HG03521 (cell line): ENCODE measurements at regions not wholly inside any gene's neighbourhood (a gene's known extent, or its start where the extent isn't known, plus 50 kb on each side); places are given as distances from the start of the nearest gene placed in this dataset.
"Not testable (repeated sequence)": the region's sequence is repeated elsewhere in the genome, so short reads cannot be mapped to it uniquely, and the experiment has no call there.

Experiments
- ATAC-seq: cut with Tn5 transposase; IDR thresholded peaks from one replicate; pipeline ENCODE4 v1.9.1; 2021; ENCODE audit warnings: mild to moderate bottlenecking, moderate library complexity; ENCODE audit not compliant: unreplicated experiment

GRCh38 chr18:10164271-10165071 lies 250.7 kb downstream of the VAPA start:
- ATAC-seq: no peak

DNA sequence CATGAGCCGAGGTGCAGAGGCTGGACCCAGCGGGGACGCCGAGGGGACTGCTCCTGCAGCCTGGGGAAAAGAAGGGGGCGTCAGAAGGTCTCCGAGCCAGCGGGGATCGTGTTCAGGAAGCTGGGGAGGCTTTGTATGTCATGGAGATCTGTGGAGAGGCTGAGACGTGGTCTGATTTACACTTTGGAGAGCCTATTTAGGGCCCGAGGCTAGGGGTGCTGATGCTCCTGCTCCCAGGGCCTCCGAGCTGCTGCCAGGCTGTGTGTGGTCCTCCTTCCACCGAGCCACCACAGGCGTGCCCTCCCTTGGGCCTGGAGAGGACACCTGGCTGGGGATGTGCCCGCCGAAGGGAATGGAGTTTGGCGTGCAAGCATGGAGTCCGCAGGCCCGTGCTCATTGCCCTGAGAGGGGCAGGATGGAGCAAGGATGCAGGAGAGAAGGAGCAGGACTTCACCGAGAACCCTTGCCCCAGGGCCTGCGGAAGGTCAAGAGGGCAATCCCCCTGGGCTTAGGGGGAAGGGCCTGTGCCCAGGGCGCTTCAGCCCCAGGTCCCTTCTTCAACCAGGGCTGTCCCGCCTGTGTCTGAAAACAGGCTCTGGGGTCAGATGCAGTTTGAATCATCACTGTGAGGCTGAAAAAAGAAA lies 252.5 kb downstream of the VAPA start:
- no peak for ATAC-seq

- no peak for ATAC-seq
Measured at GRCh38 chr18:10167759-10168158, 253.9 kb downstream of the VAPA start.

DNA sequence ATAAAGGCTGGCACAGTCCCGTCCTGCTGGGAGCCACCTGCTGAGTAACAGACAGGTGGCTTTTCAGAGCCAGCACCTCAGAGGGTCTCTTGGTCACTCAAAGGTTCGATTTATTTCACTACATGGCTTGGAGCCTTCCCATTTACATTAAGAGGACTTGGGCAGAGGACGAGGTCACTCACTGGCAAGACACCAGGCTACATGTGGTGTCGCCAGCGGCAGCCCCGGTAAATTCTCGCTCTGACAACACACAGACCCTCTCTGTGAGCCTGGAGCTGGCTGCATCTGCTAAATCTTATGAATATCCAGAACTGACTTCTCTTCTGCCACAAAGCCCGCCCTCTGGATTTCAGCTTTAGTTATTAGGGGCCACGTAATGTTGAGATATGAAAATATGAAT lies 254.7 kb downstream of the VAPA start:
- ATAC-seq: no peak

DNA sequence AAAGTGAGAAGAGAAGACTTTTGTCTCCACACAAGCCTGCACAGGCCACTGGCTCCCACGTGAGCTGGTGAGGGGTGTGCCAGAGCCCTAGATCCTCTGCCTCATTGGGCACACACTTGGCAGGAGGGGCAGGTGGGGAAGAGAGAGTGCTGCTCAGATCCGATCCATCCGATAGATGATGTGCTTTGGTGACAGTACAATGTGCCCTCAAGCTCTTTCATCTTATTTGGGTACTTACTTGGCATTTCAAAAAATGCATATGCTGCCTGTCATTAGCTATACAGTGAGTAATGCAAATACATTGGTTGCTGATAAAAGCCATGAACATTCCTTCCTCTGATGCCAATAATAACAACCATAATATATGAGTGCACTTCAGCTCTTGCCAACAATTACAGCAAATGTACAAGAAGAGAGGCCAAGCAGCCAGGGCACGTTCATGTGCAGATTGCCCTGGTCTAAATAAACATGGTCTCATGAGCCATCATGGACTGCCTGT lies 255.3 kb downstream of the VAPA start:
- no peak for ATAC-seq

DNA sequence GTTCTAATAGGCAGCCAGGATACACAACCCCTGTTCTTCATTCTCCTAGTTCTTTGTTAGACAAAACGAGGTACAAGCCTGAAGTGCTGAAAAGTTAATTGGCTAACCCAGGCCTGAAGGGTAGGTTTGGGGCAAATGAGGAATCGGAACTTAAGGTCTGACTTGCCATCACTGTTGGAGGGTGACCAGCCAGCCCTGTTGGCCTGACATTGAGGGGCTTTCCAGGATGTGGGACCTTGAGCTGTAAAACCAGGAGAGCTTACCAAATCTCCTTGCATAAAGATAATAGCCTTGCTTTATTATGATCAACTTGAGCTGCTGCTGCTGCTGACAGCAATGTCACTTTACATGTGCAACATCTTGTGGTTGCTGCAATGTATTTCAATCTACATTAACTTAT lies 256.0 kb downstream of the VAPA start:
- no peak for ATAC-seq

GRCh38 chr18:10170375-10170774 lies 256.6 kb downstream of the VAPA start:
- no peak for ATAC-seq

GRCh38 chr18:10175333-10175732 lies 261.5 kb downstream of the VAPA start:
- not testable (repeated sequence) for ATAC-seq

GRCh38 chr18:10179326-10179725 lies 265.5 kb downstream of the VAPA start:
- not testable (repeated sequence) for ATAC-seq

GRCh38 chr18:10182009-10182624 lies 268.3 kb downstream of the VAPA start:
- ATAC-seq: no peak

GRCh38 chr18:10184776-10185175 lies 269.7 kb upstream of the APCDD1 start:
- no peak for ATAC-seq

- ATAC-seq: no peak
Measured at GRCh38 chr18:10188971-10189810, 265.2 kb upstream of the APCDD1 start.

- ATAC-seq: no peak
Measured at GRCh38 chr18:10190564-10190963, 263.9 kb upstream of the APCDD1 start.

DNA sequence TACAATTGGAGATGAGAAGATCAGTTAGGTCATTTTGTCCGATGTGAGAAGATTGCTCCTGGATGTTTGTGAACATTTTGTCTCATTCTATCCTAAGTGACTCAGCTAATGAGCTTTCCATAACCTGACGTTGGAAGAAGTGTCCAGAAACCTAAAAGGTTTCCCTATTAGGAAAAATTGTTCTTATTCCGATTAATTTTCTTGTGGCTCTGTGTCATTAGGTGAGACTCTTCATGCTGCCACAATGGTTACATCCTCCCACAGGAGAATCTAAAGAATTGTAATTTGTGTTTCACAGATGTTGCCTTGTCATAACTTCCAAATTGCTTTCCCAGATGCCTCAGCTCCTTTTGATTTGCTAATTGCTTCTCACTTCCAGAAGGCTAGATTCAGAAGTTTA lies 261.0 kb upstream of the APCDD1 start:
- ATAC-seq: no peak

GRCh38 chr18:10194592-10194991 lies 259.8 kb upstream of the APCDD1 start:
- no peak for ATAC-seq

DNA sequence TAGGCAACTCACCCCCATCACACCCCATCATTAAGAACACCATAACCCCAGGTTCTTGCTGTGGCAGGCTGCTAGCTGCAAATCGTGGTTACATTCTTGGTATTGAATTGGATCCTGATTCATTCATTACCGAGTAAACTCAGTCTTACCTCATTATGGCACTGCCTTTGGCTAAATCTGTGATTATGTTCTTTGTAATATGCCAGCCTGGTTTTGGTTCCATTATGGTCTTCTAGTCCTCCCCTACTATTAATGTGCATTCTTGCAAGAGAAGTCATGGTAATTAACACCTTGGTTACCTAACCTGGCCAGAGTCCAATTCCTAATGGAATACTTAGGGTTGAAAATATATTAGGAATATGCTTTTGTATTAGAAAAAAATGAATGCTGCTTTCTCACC lies 258.9 kb upstream of the APCDD1 start:
- no peak for ATAC-seq

GRCh38 chr18:10197097-10197496 lies 257.3 kb upstream of the APCDD1 start:
- ATAC-seq: no peak

- ATAC-seq: no peak
Measured at GRCh38 chr18:10201226-10201625, 253.2 kb upstream of the APCDD1 start.

DNA sequence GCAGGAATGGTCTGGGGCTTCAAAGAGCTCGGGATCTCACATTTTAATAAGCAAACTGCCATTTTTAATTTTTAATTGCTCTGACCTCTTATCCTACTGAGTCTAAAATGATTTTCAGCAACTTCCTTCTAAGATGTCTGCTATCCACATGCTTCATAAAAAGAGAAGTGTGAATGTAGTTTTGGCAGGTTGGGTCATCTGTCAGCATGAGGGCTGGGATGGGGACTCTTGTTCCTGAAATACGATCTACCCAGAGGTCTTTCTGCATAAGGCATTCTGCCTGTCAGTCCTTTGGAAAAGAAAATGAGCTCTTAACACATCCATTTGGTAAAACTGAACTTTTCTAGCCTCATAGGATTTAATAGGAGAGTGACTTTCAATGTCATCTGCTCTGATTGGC lies 252.8 kb upstream of the APCDD1 start:
- ATAC-seq: no peak

- no peak for ATAC-seq
Measured at GRCh38 chr18:10202845-10203321, 251.6 kb upstream of the APCDD1 start.

- ATAC-seq: no peak
Measured at GRCh38 chr18:10205151-10205550, 249.3 kb upstream of the APCDD1 start.
